ENCODE measurements at regions not wholly inside any gene's neighbourhood (a gene's known extent, or its start where the extent isn't known, plus 50 kb on each side); places are given as distances from the start of the nearest gene placed in this dataset.

GRCh38 chr6:164166515-164166914, 752.0 kb downstream of the QKI start:
- TF ChIP-seq EP300 (IDR thresholded peaks at IDR 0.05), result no peak
- TF ChIP-seq CTCF (IDR thresholded peaks at IDR 0.05), result no peak
- no peak for TF ChIP-seq POLR2A (IDR thresholded peaks at IDR 0.05)
- no peak for TF ChIP-seq POLR2AphosphoS5 (IDR thresholded peaks at IDR 0.05)
